LNCaP clone FGC (cell line): ENCODE measurements at regions not wholly inside any gene's neighbourhood (a gene's known extent, or its start where the extent isn't known, plus 50 kb on each side); places are given as distances from the start of the nearest gene placed in this dataset.
A peak's percentile ranks its signal among the peaks of the same experiment; 100 is the strongest.
"Not testable (repeated sequence)": the region's sequence is repeated elsewhere in the genome, so short reads cannot be mapped to it uniquely, and the experiment has no call there.

Source experiments
- DNase-seq: peaks from one replicate; pipeline ENCODE4 v3.0.0-alpha.2; 2011; ENCODE audit warnings: low read depth
- H3K4me3 ChIP-seq: 2 replicates; pipeline ENCODE4 v1.5.1; 2011; ENCODE audit warnings: mild to moderate bottlenecking, low read depth, low read length, control low read depth
- CTCF ChIP-seq: IDR thresholded peaks from 2 replicates; pipeline ENCODE4 v1.5.1; 2012; ENCODE audit warnings: mild to moderate bottlenecking; ENCODE audit not compliant: control insufficient read depth, insufficient read depth; ENCODE audit errors: extremely low read depth

GRCh38 chr19:27868007-27868406 is 1344.9 kb downstream of the UQCRFS1 start:
- DNase-seq = no peak
- no peak for TF ChIP-seq CTCF
- no peak overlapping the region for H3K4me3 ChIP-seq

GRCh38 chr19:27865927-27866777 is 1346.8 kb downstream of the UQCRFS1 start:
- no peak for DNase-seq
- no peak overlapping the region for H3K4me3 ChIP-seq
- no peak for TF ChIP-seq CTCF

GRCh38 chr19:27861411-27861975 is 1351.5 kb downstream of the UQCRFS1 start:
- no peak for DNase-seq
- H3K4me3 ChIP-seq = no peak overlapping the region
- no peak for TF ChIP-seq CTCF

GRCh38 chr19:27860309-27860934 is 1352.5 kb downstream of the UQCRFS1 start:
- no peak overlapping the region for H3K4me3 ChIP-seq
- no peak for DNase-seq
- no peak for TF ChIP-seq CTCF

GRCh38 chr19:27859689-27860088 is 1353.3 kb downstream of the UQCRFS1 start:
- TF ChIP-seq CTCF = no peak
- no peak overlapping the region for H3K4me3 ChIP-seq
- no peak for DNase-seq

GRCh38 chr19:27858981-27859581 is 1353.9 kb downstream of the UQCRFS1 start:
- peak; percentile 28 for DNase-seq
- TF ChIP-seq CTCF = no peak
- H3K4me3 ChIP-seq = no peak overlapping the region

GRCh38 chr19:27852931-27853330 is 1360.0 kb downstream of the UQCRFS1 start:
- not testable (repeated sequence) for DNase-seq, H3K4me3 ChIP-seq
